Activated naive CD4-positive, alpha-beta T cell treated with anti-CD3 and anti-CD28 coated beads, Interleukin-2, amount 50 U/mL, for 24 hours (primary cell): ENCODE measurements at regions not wholly inside any gene's neighbourhood (a gene's known extent, or its start where the extent isn't known, plus 50 kb on each side); places are given as distances from the start of the nearest gene placed in this dataset.

ENCODE experiments used
- H3K27ac Mint-ChIP-seq: one replicate; pipeline ENCODE4 v1.8.0; 2021; ENCODE audit warnings: mild to moderate bottlenecking, mixed read lengths
- H3K27me3 Mint-ChIP-seq: one replicate; pipeline ENCODE4 v1.8.0; 2021; ENCODE audit warnings: mixed read lengths
- H3K36me3 Mint-ChIP-seq: one replicate; pipeline ENCODE4 v1.8.0; 2021; ENCODE audit warnings: mixed read lengths
- H3K4me1 Mint-ChIP-seq: one replicate; pipeline ENCODE4 v1.8.0; 2021; ENCODE audit warnings: mixed read lengths
- H3K4me3 Mint-ChIP-seq: one replicate; pipeline ENCODE4 v1.8.0; 2021; ENCODE audit warnings: mild to moderate bottlenecking, mixed read lengths
- H3K9me3 Mint-ChIP-seq: one replicate; pipeline ENCODE4 v1.8.0; 2021; ENCODE audit warnings: mixed read lengths

- Mint-ChIP-seq H3K4me3 (no peak overlapping the region), H3K9me3 (no peaks in the 10 kb centered on the region), H3K36me3 (no peaks in the 10 kb centered on the region), H3K4me1 (no peaks in the 10 kb centered on the region), H3K27me3 (peaks cover 2% of the 10 kb centered on the region), H3K27ac (no peak overlapping the region)
Observed at GRCh38 chr20:22909436-22909835, 125.7 kb upstream of the SSTR4 start.

GRCh38 chr20:22910287-22910852 is 124.7 kb upstream of the SSTR4 start:
- no peaks in the 10 kb centered on the region for H3K36me3 Mint-ChIP-seq
- no peak overlapping the region for H3K27ac Mint-ChIP-seq
- no peak overlapping the region for H3K4me3 Mint-ChIP-seq
- H3K9me3 Mint-ChIP-seq, result peaks cover 8% of the 10 kb centered on the region
- no peaks in the 10 kb centered on the region for H3K4me1 Mint-ChIP-seq
- peaks cover 2% of the 10 kb centered on the region for H3K27me3 Mint-ChIP-seq

GRCh38 chr20:22914291-22914690 is 120.8 kb upstream of the SSTR4 start:
- Mint-ChIP-seq H3K27ac (no peak overlapping the region), H3K36me3 (no peaks in the 10 kb centered on the region)

GRCh38 chr20:22915512-22915911 is 119.6 kb upstream of the SSTR4 start:
- H3K4me1 Mint-ChIP-seq, result no peaks in the 10 kb centered on the region
- no peaks in the 10 kb centered on the region for H3K36me3 Mint-ChIP-seq
- peaks cover 9% of the 10 kb centered on the region for H3K9me3 Mint-ChIP-seq
- no peak overlapping the region for H3K27ac Mint-ChIP-seq
- no peak overlapping the region for H3K4me3 Mint-ChIP-seq
- H3K27me3 Mint-ChIP-seq, result no peaks in the 10 kb centered on the region

More at GRCh38 chr20:22914291-22914690, 120.8 kb upstream of the SSTR4 start:
- Mint-ChIP-seq H3K4me3 (no peak overlapping the region), H3K27me3 (no peaks in the 10 kb centered on the region), H3K4me1 (no peaks in the 10 kb centered on the region), H3K9me3 (peaks cover 9% of the 10 kb centered on the region)

GRCh38 chr20:22916021-22916842 is 118.9 kb upstream of the SSTR4 start:
- Mint-ChIP-seq H3K9me3 (peaks cover 9% of the 10 kb centered on the region), H3K36me3 (no peaks in the 10 kb centered on the region), H3K27ac (no peak overlapping the region), H3K4me3 (no peak overlapping the region), H3K4me1 (no peaks in the 10 kb centered on the region), H3K27me3 (no peaks in the 10 kb centered on the region)

GRCh38 chr20:22918286-22918983 is 116.7 kb upstream of the SSTR4 start:
- no peaks in the 10 kb centered on the region for H3K27me3 Mint-ChIP-seq
- no peaks in the 10 kb centered on the region for H3K4me1 Mint-ChIP-seq
- no peak overlapping the region for H3K4me3 Mint-ChIP-seq
- H3K27ac Mint-ChIP-seq, result no peak overlapping the region
- no peaks in the 10 kb centered on the region for H3K36me3 Mint-ChIP-seq
- H3K9me3 Mint-ChIP-seq, result peaks cover 9% of the 10 kb centered on the region

GRCh38 chr20:22920898-22921297 is 114.2 kb upstream of the SSTR4 start:
- Mint-ChIP-seq H3K4me3 (no peak overlapping the region), H3K4me1 (no peaks in the 10 kb centered on the region), H3K9me3 (no peaks in the 10 kb centered on the region), H3K27me3 (no peaks in the 10 kb centered on the region), H3K36me3 (no peaks in the 10 kb centered on the region), H3K27ac (no peak overlapping the region)

- H3K9me3 Mint-ChIP-seq, result no peaks in the 10 kb centered on the region
- H3K36me3 Mint-ChIP-seq, result no peaks in the 10 kb centered on the region
- no peaks in the 10 kb centered on the region for H3K4me1 Mint-ChIP-seq
- H3K27me3 Mint-ChIP-seq, result no peaks in the 10 kb centered on the region
- no peak overlapping the region for H3K27ac Mint-ChIP-seq
- no peak overlapping the region for H3K4me3 Mint-ChIP-seq
Observed at GRCh38 chr20:22921595-22922421, 113.3 kb upstream of the SSTR4 start.

GRCh38 chr20:22922987-22923386 is 112.1 kb upstream of the SSTR4 start:
- Mint-ChIP-seq H3K4me1 (no peaks in the 10 kb centered on the region), H3K4me3 (no peak overlapping the region), H3K27me3 (no peaks in the 10 kb centered on the region), H3K9me3 (no peaks in the 10 kb centered on the region), H3K36me3 (no peaks in the 10 kb centered on the region), H3K27ac (no peak overlapping the region)

- no peaks in the 10 kb centered on the region for H3K36me3 Mint-ChIP-seq
- no peaks in the 10 kb centered on the region for H3K9me3 Mint-ChIP-seq
- no peaks in the 10 kb centered on the region for H3K4me1 Mint-ChIP-seq
- H3K27me3 Mint-ChIP-seq, result no peaks in the 10 kb centered on the region
- no peak overlapping the region for H3K4me3 Mint-ChIP-seq
- H3K27ac Mint-ChIP-seq, result no peak overlapping the region
Observed at GRCh38 chr20:22924046-22924737, 110.9 kb upstream of the SSTR4 start.

- Mint-ChIP-seq H3K27ac (no peak overlapping the region), H3K27me3 (no peaks in the 10 kb centered on the region), H3K36me3 (no peaks in the 10 kb centered on the region), H3K4me1 (no peaks in the 10 kb centered on the region), H3K9me3 (no peaks in the 10 kb centered on the region), H3K4me3 (no peak overlapping the region)
Observed at GRCh38 chr20:22924949-22925612, 110.0 kb upstream of the SSTR4 start.

- no peak overlapping the region for H3K4me3 Mint-ChIP-seq
- no peaks in the 10 kb centered on the region for H3K27me3 Mint-ChIP-seq
- no peaks in the 10 kb centered on the region for H3K4me1 Mint-ChIP-seq
- H3K27ac Mint-ChIP-seq, result no peak overlapping the region
- H3K9me3 Mint-ChIP-seq, result no peaks in the 10 kb centered on the region
- H3K36me3 Mint-ChIP-seq, result no peaks in the 10 kb centered on the region
Observed at GRCh38 chr20:22925613-22925983, 109.5 kb upstream of the SSTR4 start.

- H3K4me3 Mint-ChIP-seq, result no peak overlapping the region
- no peak overlapping the region for H3K27ac Mint-ChIP-seq
- H3K27me3 Mint-ChIP-seq, result no peaks in the 10 kb centered on the region
- no peaks in the 10 kb centered on the region for H3K36me3 Mint-ChIP-seq
- no peaks in the 10 kb centered on the region for H3K4me1 Mint-ChIP-seq
- no peaks in the 10 kb centered on the region for H3K9me3 Mint-ChIP-seq
Observed at GRCh38 chr20:22927537-22927936, 107.6 kb upstream of the SSTR4 start.

- Mint-ChIP-seq H3K36me3 (no peaks in the 10 kb centered on the region), H3K27ac (no peak overlapping the region), H3K4me3 (no peak overlapping the region), H3K9me3 (no peaks in the 10 kb centered on the region), H3K4me1 (no peaks in the 10 kb centered on the region), H3K27me3 (no peaks in the 10 kb centered on the region)
Observed at GRCh38 chr20:22928679-22929078, 106.4 kb upstream of the SSTR4 start.

GRCh38 chr20:22929661-22930060 is 105.5 kb upstream of the SSTR4 start:
- Mint-ChIP-seq H3K36me3 (no peaks in the 10 kb centered on the region), H3K27me3 (no peaks in the 10 kb centered on the region), H3K4me1 (no peaks in the 10 kb centered on the region), H3K9me3 (no peaks in the 10 kb centered on the region), H3K27ac (no peak overlapping the region), H3K4me3 (no peak overlapping the region)
